NOMO-1 (cell line): ENCODE measurements at regions not wholly inside any gene's neighbourhood (a gene's known extent, or its start where the extent isn't known, plus 50 kb on each side); places are given as distances from the start of the nearest gene placed in this dataset.
A peak's percentile ranks its signal among the peaks of the same experiment; 100 is the strongest.

Experiments
- DNase-seq, 2 experiments: peaks; one replicate each; lab custom pipeline; 2025; ENCODE audit not compliant: unreplicated experiment in 2 of 2; lab: John Stamatoyannopoulos, UW

DNA sequence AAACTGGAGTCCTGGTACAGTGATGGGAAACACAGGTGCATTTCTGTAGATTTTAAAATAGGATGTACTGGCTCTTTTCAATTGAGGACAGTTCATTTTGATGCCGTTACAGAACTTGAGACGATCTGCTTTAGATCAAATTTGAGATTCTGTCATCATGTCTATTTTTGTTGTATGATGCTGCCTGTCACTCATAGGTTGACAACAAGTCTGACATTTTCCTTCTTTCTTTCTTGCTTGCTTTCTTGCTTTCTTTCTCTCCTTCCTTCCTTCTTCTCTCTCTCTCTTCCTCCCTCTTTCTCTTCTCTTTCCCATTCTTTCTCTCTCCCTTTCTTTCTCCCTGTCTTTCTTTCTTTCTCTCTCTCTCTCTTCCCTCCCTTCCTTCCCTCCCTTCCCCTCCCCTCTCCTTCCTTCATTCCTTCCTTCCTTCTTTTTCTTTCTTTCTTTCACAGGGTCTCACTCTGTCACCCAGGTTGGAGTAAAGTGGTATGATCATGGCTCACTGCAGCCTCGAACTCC is 152.6 kb upstream of the SGK1 start:
- no peak for DNase-seq

DNA sequence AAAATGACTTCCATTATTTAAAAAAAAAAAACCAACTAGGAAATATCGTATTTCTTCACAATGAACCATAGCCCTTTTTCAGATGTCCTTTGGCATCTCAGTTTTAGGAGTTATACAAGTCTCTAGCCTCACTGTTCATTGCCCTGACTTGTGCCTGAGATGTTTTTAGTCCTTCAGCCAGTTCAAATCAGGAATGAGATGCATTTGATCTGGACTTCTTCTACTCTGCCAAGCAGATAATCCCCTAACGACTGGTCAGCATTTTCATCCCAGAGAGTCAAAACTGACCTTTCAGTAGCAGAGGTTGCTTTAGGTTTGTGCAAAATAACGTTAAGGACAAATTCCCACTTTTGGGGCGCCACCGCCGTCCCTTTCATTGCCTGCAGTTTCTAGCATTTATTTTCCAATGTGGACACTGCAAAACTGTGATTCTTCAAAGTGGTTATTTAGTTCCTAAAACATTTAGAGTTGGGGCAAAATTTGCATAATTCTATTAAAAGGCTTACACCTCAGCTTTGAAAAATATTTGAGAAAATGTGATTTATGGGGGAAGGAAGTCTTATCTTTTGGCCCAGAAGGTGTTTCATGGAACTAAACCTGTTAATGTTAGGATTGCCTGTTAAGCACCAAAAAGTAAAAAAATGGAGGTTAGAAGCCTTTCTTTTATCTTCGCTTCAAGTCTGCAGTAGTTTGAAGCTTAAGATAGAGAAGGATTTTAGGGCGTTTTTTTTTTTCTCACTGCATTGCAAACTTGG is 152.0 kb upstream of the SGK1 start:
- DNase-seq = no peak

DNA sequence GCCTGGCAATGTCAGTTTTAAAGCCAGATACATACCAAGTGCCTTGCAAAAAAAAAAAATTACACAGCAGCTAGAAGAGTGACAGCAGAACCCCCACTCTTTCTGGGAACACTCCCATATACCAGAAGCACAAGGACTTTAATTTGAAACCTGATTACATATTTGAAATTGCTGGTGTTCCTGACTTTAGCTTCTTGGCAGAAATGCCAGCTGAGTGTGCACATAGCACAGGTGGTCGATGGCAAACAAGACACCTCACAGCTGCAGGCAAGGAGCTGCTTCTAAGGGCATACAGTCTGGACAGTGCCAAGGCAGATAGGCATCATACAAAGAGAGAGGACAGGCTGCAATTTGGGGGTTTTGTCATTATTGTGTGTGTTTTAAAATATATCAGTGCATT is 150.7 kb upstream of the SGK1 start:
- DNase-seq = no peak

DNA sequence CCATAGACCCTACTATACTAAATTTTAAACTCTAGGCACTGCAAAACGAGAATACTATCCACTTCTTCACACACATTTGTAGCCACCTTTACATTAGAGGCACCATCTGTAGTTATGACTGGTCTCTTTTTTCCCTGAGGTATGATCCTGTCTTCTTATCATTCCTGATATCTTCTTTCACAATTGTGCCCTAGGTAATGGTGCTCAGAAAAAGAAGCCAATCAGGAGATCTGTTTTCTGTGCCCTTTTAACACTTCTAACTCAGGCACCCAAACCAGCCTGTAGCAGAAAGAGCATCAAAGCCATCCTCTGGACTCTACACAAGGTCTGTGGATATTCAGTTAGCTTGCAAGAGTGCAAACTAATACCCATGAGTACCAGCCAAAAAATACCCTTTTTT is 149.7 kb upstream of the SGK1 start:
- DNase-seq = no peak

DNA sequence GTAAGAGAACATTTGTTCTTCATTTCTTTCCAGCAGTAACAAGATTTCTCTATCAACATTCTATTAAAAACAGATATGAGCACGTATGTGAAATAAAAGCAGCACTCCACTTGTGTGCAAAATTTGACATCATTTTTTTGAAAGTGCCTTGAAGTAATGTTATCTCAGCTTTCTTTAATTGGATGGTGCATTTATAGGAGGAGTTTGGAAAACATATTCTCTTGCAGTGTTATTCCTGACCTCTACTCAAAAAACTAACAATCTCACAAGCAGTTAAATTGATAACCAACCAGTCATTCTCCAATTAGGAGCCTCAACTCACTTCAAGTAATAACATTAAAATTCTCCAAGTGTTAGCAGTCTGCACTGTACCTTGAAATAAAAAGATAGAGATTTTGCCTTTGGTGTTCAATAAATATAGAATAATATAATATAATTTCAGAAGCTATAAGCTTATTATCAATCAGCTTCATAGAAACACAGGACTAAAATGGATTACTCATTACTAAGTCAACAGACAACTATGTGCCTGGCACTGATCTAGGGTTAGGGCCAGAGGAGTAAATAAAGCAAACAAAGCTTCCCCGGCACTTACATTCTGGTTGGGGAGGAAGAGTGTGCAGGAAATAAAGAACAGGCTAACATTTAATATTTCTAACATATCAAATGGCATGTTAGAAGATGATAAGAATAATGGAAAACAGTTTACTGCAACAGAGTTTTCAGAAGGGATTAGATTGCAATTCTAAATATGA is 149.0 kb upstream of the SGK1 start:
- DNase-seq = no peak

DNA sequence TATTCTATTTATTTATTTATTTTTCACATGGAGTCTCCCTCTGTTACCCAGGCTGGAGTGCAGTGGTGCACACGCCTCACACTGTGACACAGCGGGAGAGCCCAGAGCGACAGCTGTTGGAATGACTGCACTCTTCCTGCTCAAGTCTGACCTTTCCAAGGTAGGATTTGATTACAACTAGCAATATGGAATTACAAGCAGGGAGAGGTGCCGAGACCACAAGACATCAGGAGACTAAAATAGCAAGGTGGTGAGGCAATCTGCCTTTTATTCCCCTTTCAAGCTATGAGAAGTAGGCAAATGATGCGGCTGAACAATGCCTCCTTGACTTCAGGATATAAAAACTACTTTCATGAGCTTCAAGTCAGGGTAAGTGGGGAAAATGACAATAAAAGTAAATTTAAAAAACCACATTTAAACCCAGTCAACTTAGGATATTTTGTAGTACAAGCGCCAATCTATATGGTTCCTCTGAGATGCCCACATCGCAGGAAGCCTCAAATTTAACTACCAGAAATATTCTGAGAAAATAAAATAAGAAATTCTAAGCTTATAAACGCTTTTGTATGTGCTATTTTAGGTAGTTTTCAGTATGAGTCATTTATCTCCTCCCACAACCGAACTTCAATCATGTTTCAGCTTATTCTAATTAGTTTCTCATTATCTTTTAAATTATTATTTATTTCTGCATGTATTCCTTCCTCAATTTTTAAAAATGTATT is 146.9 kb upstream of the SGK1 start:
- DNase-seq = peak in 1 of 2 experiments; percentile 48

DNA sequence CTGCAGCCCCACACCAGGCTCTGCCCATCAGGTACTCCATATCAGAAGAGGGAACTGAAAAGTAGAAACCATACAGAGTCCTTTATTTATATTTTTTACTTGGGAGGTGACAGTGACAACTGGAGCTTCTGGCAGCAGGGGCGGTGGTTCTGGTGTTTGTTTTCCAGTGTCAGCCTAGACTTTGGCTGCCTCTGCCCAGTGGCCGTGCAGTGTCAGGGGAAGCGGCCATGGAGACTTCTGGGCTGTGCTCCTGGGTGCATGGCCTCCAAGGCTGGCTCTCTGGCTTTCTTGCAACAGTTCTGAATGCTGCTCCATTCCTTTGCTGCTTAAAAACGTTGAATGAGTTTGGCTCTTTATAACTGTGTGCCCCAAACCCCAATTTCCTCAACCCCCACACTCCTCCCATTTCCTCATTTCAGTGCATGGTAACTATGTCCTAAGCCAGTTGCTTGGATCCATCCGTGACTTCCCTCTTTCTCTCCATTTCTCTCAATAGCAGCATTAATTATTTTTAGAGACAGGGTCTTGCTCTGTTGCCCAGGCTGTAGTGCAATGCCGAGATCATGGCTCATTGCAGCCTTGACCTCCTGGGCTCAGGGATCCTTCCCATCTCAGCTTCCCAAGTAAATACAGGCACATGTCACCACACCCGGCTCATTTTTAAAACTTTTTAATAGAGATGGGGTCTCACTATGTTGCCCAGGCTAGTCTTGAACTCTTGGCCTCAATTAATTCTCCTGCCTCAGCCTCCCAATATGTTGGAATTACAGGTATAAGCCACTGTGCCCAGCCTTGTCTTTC is 141.1 kb upstream of the SGK1 start:
- DNase-seq = peak; percentile 22 to 34

DNA sequence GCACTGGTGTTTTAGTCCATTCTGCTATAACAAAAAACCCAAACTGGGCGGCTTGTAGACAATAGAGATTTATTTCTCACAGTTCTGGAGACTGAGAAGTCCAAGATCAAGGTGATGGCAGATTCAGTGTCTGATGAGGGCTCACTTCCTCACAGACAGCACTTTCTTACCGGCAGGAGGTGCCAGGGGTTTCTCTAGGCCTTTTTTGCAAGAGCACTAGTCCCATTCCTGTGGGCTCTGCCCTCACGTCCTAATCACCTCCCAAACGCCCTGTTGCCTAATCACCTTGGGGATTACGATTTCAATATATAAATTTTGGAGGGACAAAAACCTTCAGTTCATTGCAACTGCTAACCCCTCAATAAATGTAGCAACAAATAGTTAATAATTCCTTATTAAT is 140.0 kb upstream of the SGK1 start:
- DNase-seq = peak; percentile 13 to 26

DNA sequence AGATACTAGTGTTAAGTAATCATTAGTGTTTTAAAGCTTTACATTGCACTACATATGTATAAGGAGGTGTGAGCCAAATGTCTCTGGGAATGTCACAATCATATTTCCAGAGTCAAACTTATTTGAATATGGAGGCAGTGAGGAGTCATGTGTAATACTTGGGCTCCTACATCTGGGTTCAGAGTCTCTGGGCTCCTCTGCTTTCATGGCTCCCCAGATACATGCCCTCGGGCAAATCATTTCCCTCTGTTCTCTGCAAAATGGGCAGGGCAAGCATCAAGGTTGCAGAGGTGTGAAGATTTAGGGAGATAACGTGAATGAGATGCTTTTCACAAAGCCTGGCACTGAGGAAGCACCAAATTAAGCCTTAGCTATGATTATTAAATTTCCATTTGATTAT is 138.3 kb upstream of the SGK1 start:
- no peak for DNase-seq

DNA sequence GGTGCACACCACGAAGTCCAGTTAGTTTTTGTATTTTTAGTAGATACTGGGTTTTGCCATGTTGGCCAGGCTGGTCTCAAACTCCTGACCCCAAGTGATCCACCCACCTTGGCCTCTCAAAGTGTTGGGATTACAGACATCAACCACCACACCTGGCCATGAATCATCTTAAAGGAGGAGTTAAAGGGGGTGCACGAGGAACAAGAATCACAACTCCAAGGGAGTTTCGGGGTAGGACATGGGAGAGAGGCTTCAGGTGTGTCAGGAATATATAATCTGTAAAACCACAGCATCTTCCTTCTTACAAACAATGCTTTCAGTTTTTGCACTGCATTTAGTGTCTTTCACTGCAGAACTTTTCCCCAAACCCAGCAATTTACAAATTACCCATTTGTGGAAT is 137.4 kb upstream of the SGK1 start:
- no peak for DNase-seq

DNA sequence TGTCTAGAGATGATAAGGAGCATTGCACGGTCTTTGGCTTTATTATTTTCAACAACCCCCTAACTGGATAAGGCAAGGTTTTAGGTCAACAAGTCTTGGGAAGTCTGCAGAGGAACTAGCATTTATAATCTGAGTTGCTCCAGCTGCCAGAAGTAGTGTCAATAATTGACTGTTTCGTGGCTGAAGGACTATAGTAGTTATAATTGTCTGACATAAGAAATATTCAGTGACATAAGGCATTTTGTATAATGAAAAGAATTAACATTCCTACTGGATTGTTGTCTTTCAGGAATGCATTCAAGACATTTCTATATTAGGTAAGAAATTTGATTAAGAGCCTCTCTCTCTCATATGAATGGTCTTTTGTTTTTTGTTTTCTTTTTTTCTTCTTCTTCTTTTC is 136.9 kb upstream of the SGK1 start:
- no peak for DNase-seq

DNA sequence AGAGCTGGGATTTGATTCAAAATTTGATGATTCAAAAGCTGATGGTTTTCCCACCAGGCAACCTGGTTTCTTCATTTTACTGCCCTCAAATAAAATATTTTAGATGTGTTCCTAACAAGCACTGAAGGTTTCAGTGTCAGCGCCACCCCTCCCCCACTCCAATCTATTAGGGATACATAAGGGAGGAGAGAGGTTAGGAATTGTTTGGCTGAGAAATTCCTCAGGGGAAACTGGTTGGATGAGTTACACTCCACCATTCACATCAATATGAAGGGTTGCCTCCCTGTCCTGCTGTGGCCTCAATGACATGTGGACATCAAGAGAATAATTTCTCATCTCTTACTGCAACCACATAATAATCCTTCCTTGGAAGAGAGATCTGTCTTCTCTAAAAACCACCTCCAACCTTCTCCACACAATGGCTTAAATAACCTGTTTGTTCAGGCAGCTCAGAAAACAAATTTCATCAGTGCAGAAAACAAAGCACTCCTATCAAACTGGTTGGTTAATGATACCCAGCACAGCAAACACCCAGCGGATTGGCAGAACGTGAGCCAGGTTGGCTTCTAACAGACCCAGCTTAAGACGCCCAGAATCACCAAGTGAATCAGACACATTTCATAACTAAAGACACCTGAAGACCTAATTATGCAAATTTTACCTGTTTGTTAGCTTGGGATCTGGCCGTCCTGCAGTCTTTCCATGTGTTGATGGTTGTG is 136.0 kb upstream of the SGK1 start:
- DNase-seq = no peak

DNA sequence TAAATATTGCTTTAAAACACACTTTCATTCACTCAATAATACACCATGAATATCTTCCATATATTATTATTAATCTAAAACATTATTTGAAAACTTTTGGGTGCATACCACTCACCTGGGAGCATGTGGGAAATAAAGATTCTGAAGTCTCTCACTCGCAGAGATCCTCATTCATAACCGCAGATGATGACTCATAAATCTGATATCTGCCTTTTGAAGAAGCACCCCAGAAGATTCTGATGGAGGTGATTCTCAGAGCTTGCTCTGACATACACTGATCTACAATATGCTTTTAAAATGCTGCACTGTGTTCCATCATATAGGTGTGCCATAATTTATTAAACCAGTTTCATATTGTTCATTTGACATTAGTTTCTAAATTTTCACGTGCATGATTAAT is 135.0 kb upstream of the SGK1 start:
- no peak for DNase-seq

DNA sequence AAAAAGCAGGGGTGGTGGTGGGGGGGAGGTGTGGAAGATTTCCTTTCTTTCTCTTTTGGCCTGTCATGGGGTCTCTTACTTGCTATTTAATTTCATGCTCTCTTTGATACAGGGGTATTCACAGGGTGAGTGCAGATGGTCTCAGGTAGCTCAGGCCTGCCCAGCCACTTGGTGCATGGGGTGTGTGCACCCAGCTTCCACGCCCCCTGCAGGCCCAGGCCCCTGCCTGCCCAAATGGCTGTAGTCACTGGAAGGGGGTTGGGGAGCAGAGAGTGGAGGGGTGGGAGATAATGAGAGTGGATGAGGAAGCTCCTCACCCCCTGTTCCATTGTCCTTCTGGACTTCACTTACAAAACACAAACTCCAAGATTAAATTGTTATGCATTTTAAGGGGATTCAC is 133.6 kb upstream of the SGK1 start:
- no peak for DNase-seq

DNA sequence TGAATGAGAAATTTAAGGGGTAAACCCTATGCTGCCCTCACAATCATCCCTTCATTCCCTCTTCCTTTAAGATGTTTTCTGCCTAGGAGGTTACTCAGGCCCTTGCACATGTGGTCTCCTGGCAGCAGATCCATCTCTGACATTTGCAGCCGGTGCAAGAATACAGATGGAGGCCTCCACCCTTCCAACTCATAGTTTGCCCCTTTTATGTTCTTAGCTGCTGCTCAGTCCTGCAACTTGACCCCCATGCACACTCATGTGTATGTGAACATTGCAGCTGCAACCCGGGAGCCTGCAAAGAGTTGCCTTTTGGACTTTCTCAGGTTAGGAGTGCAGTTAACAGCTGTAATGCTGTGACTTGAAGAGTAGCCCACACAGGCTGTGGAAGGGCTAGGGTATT is 131.9 kb upstream of the SGK1 start:
- no peak for DNase-seq

DNA sequence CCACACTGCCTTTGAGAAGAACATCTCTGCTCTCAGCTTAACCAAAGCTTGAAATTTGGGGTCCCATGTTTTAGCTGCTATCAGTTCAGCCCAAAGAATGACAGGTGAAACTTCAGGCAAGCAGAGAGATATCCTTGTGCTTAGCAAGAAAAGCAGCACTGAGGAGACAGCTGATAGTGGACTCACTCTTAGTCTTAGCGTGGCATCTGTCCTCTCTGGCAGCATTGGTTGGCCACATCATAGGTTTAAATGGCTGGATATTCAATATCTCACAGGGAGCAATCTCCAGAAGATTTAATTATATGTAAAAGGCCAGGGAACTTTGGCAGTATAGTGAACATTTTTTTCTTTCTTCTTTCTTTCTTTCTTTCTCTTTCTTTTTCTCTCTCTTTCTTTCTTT is 131.1 kb upstream of the SGK1 start:
- DNase-seq = no peak

DNA sequence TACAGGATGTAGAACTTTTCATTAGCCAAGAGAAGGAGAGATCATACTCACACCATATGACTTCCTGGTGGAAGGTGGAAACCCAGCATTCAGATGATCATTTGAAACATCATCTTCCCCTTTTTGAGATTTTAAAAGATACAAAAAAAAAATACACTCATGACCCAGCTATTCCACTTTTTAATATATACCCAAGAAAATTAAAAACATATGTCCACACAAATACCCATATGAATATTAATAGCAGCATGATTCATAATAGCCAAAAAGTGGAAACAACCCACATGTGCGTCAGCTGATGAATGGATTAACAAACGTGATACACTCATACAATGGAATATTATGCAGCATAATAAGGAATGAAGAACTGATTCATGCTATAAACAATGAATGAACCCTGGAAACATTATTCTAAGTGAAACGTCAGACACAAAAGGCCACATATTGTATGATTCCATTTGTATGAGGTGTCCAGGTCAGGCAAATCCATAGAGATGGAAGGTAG is 130.0 kb upstream of the SGK1 start:
- no peak for DNase-seq

DNA sequence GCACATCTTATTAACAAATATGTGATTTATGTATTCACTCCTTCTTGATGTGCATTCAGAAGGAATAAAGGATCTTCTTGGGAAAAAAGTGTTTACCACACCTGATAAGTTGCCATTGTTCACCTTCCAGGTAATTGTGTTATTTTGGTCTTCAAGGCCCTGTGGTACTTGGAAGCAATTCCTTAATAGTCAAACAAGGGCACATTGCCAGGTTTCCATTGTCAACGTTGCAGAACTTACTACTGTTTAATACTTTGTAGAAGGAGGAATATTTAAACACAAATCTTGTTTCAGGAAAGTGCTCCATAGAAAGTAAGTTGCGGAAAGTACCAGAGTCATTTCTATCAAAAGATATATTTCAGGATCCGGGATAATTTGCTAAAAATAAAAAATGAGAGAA is 129.5 kb upstream of the SGK1 start:
- DNase-seq = no peak

DNA sequence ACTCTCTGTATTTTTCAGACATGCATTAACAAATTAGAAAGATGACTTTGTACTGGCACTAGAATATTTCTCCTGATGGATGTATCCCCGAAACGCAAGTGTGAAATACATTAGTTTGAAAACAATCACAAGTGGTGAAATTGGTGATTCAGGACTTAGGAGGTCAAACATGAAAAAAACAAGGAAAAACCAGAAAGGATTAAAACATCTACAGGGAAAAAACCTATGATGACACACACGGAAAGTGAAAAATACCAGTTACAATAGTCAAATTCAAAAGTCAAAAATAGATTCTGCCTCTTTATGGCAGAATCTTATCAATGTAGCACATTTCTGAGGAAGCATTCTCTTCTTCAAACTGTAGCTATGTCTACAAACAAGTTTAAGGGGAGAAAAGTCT is 129.0 kb upstream of the SGK1 start:
- no peak for DNase-seq
